Sigmoid colon (tissue), 4 donors: ENCODE measurements at regions not wholly inside any gene's neighbourhood (a gene's known extent, or its start where the extent isn't known, plus 50 kb on each side); places are given as distances from the start of the nearest gene placed in this dataset.

Experiments
- POLR2AphosphoS5 ChIP-seq, 4 donors: sonication (generic); formaldehyde crosslinking; IDR thresholded peaks; one replicate each; pipeline ENCODE4 v1.6.1; 2017; ENCODE audit warnings: antibody characterized with exemption in 4 of 4
- TF ChIP-seq, protein P1 (sequence below), 4 experiments: fragments of 450-650 bp in 3 of 4; fragments of 200-600 bp in 1 of 4; IDR thresholded peaks; one replicate each; pipeline ENCODE4 v1.5.1; 2016 to 2019; ENCODE audit warnings: antibody characterized with exemption in 4 of 4, mild to moderate bottlenecking in 3 of 4, moderate library complexity in 2 of 4

DNA sequence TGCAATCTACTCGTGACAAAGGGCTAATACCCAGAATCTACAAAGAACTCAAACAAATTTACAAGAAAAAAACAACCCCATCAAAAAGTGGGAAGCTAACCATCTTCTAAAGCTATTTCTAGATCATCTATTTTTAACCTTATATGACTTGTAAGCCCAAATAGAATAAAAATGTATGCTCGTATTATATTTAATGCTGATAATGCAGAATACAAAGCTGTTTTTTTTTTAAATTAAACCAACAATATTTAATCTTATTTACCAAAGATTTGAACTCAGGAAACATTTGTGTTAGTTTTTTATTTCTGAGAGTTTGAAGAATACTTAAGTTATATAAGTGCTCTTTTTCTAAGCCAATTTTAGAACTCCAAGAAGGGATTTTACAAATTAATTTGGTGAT, 652.1 kb downstream of the LRRC70 start:
- TF ChIP-seq, protein P1, sequence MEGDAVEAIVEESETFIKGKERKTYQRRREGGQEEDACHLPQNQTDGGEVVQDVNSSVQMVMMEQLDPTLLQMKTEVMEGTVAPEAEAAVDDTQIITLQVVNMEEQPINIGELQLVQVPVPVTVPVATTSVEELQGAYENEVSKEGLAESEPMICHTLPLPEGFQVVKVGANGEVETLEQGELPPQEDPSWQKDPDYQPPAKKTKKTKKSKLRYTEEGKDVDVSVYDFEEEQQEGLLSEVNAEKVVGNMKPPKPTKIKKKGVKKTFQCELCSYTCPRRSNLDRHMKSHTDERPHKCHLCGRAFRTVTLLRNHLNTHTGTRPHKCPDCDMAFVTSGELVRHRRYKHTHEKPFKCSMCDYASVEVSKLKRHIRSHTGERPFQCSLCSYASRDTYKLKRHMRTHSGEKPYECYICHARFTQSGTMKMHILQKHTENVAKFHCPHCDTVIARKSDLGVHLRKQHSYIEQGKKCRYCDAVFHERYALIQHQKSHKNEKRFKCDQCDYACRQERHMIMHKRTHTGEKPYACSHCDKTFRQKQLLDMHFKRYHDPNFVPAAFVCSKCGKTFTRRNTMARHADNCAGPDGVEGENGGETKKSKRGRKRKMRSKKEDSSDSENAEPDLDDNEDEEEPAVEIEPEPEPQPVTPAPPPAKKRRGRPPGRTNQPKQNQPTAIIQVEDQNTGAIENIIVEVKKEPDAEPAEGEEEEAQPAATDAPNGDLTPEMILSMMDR (IDR thresholded peaks at IDR 0.05) = no peak
- TF ChIP-seq POLR2AphosphoS5 (IDR thresholded peaks at IDR 0.05) = no peak
